Gastroesophageal sphincter (tissue), 4 donors: ENCODE measurements at regions not wholly inside any gene's neighbourhood (a gene's known extent, or its start where the extent isn't known, plus 50 kb on each side); places are given as distances from the start of the nearest gene placed in this dataset.

Source experiments
- ATAC-seq: fragments of 150-250 bp; one replicate; pipeline ENCODE4 v1.9.1; 2016; ENCODE audit warnings: mild to moderate bottlenecking, moderate library complexity
- H3K27ac ChIP-seq, 4 donors: fragments of 200-600 bp; sonication (generic) in 3 of 4; 1 replicate in 3 of 4; 2 replicates in 1 of 4; pipeline ENCODE4 v1.5.1; 2016 to 2019
- H3K27me3 ChIP-seq: fragments of 200-600 bp; sonication (generic); one replicate; pipeline ENCODE4 v1.5.1; 2019
- H3K36me3 ChIP-seq, 2 donors: fragments of 200-600 bp; sonication (generic); one replicate each; pipeline ENCODE4 v1.5.1; 2019; ENCODE audit warnings: control low read depth in 1 of 2
- H3K4me1 ChIP-seq, 3 donors: fragments of 200-600 bp; sonication (generic); 1 replicate in 2 of 3; 2 replicates in 1 of 3; pipeline ENCODE4 v1.5.1; 2016 to 2019; ENCODE audit warnings: control low read depth in 2 of 3
- H3K4me3 ChIP-seq, 2 donors: fragments of 200-600 bp; sonication (generic); one replicate each; pipeline ENCODE4 v1.5.1; 2019; ENCODE audit warnings: mild to moderate bottlenecking in 1 of 2, moderate library complexity in 1 of 2
- H3K9me3 ChIP-seq, 3 donors: fragments of 200-600 bp; sonication (generic); one replicate each; pipeline ENCODE4 v1.5.1; 2017 to 2019; ENCODE audit warnings: control low read depth in 2 of 3
- CTCF ChIP-seq, 4 experiments: fragments of 200-600 bp in 2 of 4; fragments of 450-650 bp in 2 of 4; sonication (generic) in 1 of 4; IDR thresholded peaks; one replicate each; pipeline ENCODE4 v1.5.1; 2017 to 2019; ENCODE audit warnings: antibody characterized with exemption in 4 of 4, mild to moderate bottlenecking in 2 of 4, moderate library complexity in 2 of 4
- EP300 ChIP-seq: sonication (generic); formaldehyde crosslinking; IDR thresholded peaks from one replicate; pipeline ENCODE4 v1.6.1; 2017; ENCODE audit warnings: antibody characterized with exemption, mild to moderate bottlenecking
- POLR2A ChIP-seq, 2 donors: fragments of 450-650 bp; IDR thresholded peaks; one replicate each; pipeline ENCODE4 v1.6.1; 2017; ENCODE audit warnings: antibody characterized with exemption in 2 of 2, mild to moderate bottlenecking in 2 of 2, moderate library complexity in 1 of 2
- POLR2AphosphoS5 ChIP-seq: sonication (generic); formaldehyde crosslinking; IDR thresholded peaks from one replicate; pipeline ENCODE4 v1.6.1; 2017; ENCODE audit warnings: antibody characterized with exemption
- WGBS, 2 donors: methylation state at CpG; one replicate each; pipeline ENCODE4 v1.1.5; 2018; ENCODE audit warnings: low coverage in 1 of 2; 5-methylcytosine and 5-hydroxymethylcytosine counted together

GRCh38 chr1:168881656-168882260 lies 152.8 kb upstream of the DPT start:
- TF ChIP-seq EP300 (no peak), CTCF (IDR thresholded peaks at IDR 0.05) (no peak)

GRCh38 chr1:168887381-168887780 lies 158.4 kb upstream of the DPT start:
- H3K4me3 ChIP-seq, result no peak overlapping the region
- no peaks in the 10 kb centered on the region for H3K4me1 ChIP-seq
- no peaks in the 10 kb centered on the region for H3K9me3 ChIP-seq
- no peak for ATAC-seq
- H3K36me3 ChIP-seq, result no peaks in the 10 kb centered on the region
- TF ChIP-seq POLR2A (IDR thresholded peaks at IDR 0.05) (no peak), CTCF (IDR thresholded peaks at IDR 0.05) (no peak), POLR2AphosphoS5 (no peak), EP300 (no peak)
- no peak overlapping the region for H3K27ac ChIP-seq
- 67% methylated on average over 3 of the region's 4 CpGs; no CpG with 5 or more reads in 1 of the 2 donors for WGBS, 2 donors
- no peaks in the 10 kb centered on the region for H3K27me3 ChIP-seq

More at GRCh38 chr1:168881656-168882260, 152.8 kb upstream of the DPT start:
- Histone ChIP-seq H3K4me1 (peaks cover 0 to 25% (median 5%) of the 10 kb centered on the region in 3 donors), H3K27ac (no peak overlapping the region), H3K27me3 (no peaks in the 10 kb centered on the region), H3K4me3 (no peak overlapping the region), H3K9me3 (no peaks in the 10 kb centered on the region), H3K36me3 (no peaks in the 10 kb centered on the region)
- WGBS, 2 donors, result 40 to 100% methylated on average over 1 to 2 of the region's 2 CpGs
- no peak for ATAC-seq

GRCh38 chr1:168888418-168888817 lies 159.4 kb upstream of the DPT start:
- Histone ChIP-seq H3K27ac (no peak overlapping the region), H3K9me3 (no peaks in the 10 kb centered on the region), H3K4me1 (no peaks in the 10 kb centered on the region), H3K36me3 (no peaks in the 10 kb centered on the region), H3K27me3 (no peaks in the 10 kb centered on the region), H3K4me3 (no peak overlapping the region)
- ATAC-seq, result no peak
- WGBS, 2 donors, result 20% methylated on average over 1 of the region's 2 CpGs; no CpG with 5 or more reads in 1 of the 2 donors
- TF ChIP-seq POLR2AphosphoS5, result no peak
- TF ChIP-seq POLR2A (IDR thresholded peaks at IDR 0.05), result no peak
- TF ChIP-seq EP300, result no peak
- no peak for TF ChIP-seq CTCF (IDR thresholded peaks at IDR 0.05)

- Histone ChIP-seq H3K27ac (peak overlapping the region; percentile 29 to 65 (median 58)), H3K36me3 (no peaks in the 10 kb centered on the region), H3K9me3 (no peaks in the 10 kb centered on the region), H3K4me1 (no peaks in the 10 kb centered on the region), H3K4me3 (no peak overlapping the region), H3K27me3 (no peaks in the 10 kb centered on the region)
- ATAC-seq, result peak; percentile 70
- TF ChIP-seq POLR2AphosphoS5 (no peak), CTCF (IDR thresholded peaks at IDR 0.05) (no peak), POLR2A (IDR thresholded peaks at IDR 0.05) (no peak), EP300 (no peak)
- 42 to 67% methylated on average over 1 to 3 of the region's 3 CpGs for WGBS, 2 donors
These were observed 163.9 kb upstream of the DPT start for GRCh38 chr1:168892931-168893330.

GRCh38 chr1:168893359-168893801 lies 164.4 kb upstream of the DPT start:
- H3K36me3 ChIP-seq, result no peaks in the 10 kb centered on the region
- 52 to 86% methylated on average over 1 to 3 of the region's 3 CpGs for WGBS, 2 donors
- ATAC-seq, result peak; percentile 92
- TF ChIP-seq CTCF (IDR thresholded peaks at IDR 0.05), result no peak
- TF ChIP-seq EP300, result no peak
- no peak for TF ChIP-seq POLR2A (IDR thresholded peaks at IDR 0.05)
- peak; percentile 63 for TF ChIP-seq POLR2AphosphoS5
- H3K4me3 ChIP-seq, result no peak overlapping the region
- H3K27ac ChIP-seq, result peak overlapping the region; percentile 43 to 65 (median 58)
- H3K9me3 ChIP-seq, result no peaks in the 10 kb centered on the region
- H3K27me3 ChIP-seq, result no peaks in the 10 kb centered on the region
- H3K4me1 ChIP-seq, result no peaks in the 10 kb centered on the region
